GDM1 (cell line): ENCODE measurements at regions not wholly inside any gene's neighbourhood (a gene's known extent, or its start where the extent isn't known, plus 50 kb on each side); places are given as distances from the start of the nearest gene placed in this dataset.
"Not testable (repeated sequence)": the region's sequence is repeated elsewhere in the genome, so short reads cannot be mapped to it uniquely, and the experiment has no call there.

ENCODE experiments used
- DNase-seq: peaks from one replicate; lab custom pipeline; 2025; lab: John Stamatoyannopoulos, UW

DNA sequence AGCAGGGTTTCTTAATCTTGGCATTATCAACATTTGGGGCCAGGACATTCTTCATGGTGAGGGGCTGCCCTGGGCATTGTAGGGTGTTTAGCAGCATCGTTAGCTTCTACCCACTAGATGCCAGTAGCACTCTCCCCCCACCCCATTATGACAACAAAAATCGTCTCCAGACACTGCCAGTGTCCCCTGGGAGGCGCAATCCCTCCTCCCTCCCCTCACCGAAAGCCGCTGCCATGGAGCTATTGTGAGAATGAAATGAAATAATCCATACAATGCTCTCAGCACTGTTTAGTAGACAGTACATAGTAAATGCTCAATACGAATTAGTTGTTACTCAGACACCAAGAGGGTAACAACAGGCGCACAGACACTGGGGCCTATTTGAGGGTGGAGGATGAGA lies 502.9 kb downstream of the NPIPA7 start:
- DNase-seq = no peak

DNA sequence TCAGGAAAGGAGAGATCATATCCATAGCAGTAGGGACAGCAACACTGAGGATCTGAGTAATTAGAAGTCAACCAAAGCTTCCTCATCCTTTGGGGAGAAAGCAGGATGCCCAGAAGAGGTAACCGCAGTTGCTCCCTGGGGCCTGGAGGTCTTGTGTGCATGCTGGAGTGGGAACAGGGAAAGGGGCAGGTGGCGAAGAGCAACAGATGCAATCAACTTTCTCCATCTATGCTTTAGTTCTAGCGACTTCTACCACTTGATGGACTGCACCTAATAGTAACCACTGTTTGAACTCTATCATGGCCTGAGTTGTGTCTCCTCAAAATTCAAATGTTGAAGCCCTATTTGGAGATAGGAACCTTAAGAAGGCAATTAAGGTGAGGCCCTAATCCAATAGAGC lies 503.8 kb downstream of the NPIPA7 start:
- DNase-seq = no peak

DNA sequence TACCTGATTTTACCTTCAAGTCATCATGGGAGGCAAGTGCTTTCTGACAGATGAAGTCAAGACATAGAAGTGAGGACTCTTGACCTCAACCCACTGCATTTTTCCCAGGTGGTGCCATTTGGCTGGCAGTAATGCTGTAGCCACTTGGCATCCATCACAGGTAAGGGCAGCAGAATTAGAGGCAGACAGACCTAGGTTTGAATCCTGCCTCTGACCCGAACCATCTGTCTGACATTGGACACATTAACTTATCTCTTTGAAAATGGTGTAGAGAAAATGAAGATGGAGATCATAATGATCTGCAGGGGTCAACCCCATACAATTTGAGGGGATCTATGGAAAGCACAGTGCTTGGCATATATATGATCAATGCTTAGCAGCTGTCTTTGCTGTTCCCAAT lies 505.5 kb downstream of the NPIPA7 start:
- DNase-seq = no peak

DNA sequence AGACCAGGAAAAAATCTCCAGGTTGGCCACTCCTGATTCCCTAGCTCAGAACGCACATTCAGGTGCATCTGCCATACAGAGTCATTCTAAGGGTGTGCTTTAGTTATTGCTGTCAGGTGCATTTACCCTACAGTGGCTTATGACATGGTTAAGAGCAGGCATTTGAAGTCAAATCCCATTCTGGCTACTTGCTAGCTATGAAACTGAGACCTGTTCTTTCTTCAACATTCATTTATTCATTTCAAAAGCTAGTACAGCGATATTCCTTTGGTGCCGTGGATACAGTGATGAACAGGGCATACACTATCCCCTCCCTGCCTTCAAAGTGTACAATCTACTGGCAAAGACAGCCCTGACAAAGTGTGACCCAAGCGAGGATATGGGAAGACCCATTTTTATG lies 508.3 kb downstream of the NPIPA7 start:
- DNase-seq = no peak

DNA sequence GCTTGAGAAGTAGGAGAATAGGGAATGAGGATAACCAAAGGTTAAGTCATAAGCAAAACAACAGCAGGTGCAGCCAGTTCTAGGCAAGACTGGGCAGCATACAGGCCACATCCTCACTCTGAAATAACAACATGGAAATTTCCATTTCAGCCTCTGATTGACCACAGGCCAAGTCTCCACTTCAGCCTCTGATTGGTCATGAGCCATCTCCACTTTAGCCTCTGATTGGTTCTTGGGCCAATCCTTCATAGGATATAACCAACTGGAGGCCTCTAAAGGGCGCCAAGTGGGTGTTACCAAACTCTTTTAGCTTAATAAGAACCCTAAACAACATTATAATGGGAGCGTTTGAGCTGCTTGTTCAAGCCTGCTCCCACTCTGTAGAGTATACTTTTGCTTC lies 512.0 kb downstream of the NPIPA7 start:
- no peak for DNase-seq

DNA sequence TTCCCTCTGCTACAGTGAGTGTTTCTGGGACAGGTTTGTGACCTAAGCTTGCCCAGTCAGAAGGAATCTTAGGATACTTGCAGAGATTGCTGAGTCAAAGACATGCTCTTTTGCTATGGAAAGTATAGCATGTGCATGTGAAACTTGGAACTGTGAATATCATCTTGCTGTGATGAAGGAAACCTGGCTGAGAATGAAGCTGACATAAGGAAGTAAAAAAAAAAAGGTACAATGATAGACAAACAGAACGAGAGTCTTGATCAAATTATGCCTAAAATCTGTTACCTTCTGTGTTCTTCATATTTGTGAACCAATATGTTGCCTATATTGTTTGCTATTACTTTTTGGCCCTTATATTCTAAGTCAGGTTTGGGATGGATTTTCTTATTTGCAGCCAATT lies 525.7 kb downstream of the NPIPA7 start:
- DNase-seq = no peak

DNA sequence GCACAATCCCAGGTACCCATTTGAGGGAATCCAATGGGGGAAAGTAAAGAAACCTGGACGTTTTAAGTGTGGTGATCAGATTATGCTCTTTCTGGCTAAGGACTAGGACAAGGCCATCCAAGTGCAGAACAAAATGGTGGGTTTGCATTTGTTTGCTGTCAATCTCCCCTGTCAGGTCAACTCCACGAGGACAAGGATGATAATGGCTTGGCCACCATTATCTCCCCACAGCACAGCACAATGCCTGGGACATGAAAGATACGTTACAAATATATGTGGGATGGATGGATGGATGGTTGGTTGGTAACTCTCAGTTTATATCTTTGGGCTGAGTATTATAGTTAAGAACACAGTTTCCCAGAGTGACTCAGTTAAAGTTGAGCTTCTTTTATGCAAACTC lies 526.9 kb downstream of the NPIPA7 start:
- DNase-seq = no peak

DNA sequence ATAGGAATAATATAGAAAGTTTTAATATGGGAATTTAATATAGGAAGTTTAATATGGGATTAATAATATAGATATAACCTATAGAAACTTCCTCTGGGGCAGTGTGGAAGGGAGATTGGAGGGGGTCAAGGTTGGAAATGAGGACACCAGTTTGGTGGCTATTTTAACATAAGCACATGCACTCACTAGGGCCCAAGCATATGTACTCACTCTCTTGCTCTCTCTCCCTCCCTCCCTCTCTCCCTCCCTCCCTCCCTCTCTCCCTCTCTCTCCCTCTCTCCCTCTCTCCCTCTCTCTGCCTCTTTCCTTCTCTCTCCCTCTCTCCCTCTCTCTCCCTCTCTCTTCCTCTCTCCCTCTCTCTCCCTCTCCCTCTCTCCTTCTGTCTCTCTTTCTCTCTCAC lies 528.1 kb downstream of the NPIPA7 start:
- no peak for DNase-seq

DNA sequence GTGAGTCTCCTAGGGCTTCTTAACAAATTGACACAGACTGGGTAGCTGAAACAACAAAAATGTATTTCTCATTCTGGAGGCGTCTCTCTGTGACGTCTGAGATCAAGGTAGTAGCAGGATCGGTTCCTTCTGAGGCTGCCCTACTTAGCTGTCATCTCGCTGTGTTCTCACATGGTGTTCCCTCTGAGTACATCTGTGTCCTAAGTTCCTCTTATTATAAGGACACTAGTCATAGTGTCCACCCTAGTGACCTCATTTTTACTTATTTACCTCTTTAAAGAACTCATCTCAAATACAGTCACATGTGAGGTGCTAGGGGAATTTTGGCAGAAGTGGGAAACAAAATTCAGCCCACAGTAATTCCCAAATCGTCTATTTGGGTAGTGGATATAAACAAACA lies 529.1 kb downstream of the NPIPA7 start:
- DNase-seq = no peak

DNA sequence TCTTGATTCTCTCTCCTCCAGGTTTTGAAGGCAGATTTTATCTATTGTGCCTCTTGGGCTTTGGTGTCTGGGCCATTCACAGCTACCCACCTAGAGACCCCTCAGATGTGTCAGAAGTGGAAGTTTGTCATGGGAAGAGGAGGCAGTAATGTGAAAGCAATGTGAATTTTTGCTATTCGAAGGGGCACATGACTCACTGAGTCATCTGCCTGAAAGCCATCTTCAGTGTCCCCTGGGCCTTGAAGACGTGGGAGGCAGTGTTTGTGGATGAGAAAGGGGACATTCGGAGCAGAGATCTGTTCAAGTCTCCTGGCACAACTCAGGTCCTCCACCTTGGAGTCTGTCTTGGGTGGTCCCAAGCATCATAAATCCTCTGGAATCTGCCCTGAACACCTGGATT lies 530.2 kb downstream of the NPIPA7 start:
- DNase-seq = no peak

DNA sequence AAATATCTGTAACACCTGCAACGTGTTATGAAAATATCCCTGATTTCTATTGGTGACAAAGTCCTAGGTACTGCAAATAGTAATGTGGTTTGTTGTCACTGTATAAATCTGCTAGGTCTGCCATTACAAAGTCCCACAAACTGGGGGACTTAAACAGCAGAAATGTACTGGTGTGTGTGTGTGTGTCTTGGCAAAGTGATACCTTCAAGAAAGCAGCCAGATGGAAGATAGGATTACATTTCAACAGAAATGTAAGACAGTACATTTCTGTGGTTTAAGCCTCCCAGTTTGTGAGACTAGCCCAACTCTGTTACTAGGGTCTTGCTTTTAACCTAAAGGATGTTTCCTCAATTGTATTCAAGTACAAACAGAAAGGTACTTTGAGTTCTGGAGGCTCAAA lies 531.7 kb downstream of the NPIPA7 start:
- no peak for DNase-seq

DNA sequence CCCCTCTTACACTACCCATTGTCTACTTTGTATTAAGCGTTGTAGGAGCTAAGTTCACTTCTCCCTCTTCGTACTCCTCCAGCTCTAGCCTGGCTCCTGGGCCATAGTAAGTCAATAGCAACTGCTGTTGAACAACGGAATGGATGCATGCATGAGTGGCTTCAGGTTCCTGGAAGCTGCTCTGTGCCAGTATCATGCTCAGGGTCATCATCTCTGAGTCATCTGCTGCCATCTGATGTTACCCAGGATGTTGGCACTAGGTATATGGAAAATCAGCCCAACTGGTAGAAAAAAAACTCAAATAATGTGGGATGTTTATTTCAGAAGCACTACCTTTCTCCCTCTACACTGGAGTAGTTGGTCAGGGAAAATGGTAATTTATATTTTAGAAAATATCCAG lies 536.8 kb downstream of the NPIPA7 start:
- DNase-seq = no peak

DNA sequence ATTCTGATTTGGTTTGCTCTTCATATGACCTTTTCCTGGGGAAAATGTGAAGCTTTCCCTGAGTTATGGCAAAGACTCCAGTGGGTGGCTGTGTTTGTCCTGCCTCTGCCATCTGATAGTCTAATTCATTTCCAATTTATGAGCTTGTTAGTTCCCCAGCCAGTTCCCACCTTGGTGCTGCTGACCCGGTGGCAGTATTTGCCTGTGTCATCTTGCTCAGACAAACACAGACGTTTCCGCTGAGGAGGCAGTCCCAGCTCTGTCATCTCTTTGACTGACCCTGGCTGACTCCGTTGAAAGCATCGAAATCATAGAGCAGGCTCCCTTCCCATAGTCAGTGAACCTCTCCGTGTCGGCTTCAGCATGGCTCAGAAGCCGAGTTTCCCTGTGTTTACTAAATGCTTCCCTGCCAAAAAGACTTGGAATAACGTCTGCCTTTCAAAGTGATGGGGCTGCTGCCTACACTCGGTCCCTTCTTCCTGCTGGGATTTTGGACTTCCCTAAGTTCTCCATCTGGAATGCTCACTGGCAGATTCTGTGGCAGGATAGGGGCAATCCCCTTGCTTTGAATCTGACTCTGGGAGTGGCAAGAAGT lies 538.3 kb downstream of the NPIPA7 start:
- DNase-seq = no peak

DNA sequence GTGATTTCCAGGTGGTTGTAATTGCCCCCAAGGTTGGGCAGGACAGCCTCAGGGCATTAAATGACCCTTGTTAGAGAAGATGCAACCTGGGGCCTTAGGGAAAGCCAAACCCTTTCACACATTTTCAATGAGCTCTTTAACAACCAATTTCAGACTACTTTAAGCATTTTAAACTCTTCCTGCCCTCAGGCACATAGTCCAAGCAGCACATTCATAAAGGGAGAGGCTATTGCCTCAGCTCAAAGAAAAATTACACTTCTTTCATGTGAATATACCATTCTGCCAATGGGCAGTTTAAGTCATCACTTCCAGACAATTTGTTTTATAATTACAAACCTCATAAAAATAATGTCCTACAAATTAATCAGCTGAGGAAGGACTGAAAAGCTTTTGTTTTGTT lies 544.5 kb downstream of the NPIPA7 start:
- no peak for DNase-seq

DNA sequence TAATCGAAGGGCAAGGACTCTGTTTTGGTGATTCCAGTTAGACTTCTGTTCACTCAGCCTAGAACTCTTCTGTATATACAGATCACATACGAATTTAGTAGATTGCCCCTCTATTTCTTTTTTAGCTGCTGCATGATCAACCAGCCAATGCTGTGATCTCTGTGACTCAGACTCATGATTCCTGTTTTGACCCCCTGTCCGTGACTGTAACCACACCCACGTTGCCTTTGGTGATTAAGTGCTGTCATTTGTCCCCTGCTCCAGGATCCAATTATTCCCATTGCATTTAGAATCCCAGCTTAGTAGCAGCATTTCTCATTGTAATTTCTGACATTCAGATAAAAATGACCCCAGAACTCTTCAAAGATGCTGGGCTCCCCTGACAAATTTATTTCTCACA lies 545.7 kb downstream of the NPIPA7 start:
- DNase-seq = no peak

DNA sequence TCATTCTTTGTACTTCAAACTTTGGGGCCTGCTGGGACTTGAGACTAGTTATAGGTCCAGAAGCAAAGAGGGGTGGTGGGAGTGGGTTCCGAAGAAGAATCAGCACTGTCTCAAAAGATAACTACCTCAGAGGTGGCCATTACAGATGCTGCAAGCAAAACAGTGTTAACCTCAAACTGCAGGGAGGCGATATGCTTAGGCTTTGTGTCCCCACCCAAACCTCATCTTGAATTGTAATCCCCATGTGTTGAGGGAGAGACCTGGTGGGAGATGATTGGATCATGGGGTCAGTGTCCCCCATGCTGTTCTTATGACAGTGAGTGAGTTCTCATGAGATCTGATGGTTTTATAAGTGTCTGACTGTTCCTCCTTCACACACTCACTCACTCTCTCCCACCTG lies 545.3 kb downstream of the XYLT1 start:
- no peak for DNase-seq

DNA sequence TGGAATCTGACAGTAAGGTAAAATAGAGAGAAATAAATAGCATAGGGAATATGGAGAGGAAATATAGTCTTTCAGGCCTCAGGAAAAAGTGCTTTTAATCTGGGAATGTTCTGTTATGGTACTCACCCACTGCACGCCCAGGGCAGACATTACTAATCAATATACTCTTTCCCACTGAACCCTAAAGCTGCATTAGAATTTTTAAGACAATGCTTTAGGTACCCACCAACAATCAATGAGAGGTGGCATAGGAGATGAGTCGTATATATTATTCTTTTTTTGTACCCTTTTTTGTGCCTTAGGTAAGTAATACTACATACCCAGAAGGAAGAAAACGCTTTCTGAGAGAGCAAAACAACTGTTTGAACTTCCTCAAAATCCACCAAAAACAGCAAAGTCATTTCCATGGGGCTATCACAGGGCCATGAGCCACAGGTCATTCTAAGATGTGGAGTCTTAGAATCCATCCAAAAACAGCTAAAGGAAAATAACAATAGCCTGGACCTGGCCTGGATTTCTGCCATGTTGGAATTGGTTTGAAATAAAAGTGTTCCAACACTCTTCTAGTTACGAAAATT lies 542.1 kb downstream of the XYLT1 start:
- DNase-seq = peak; percentile 46

DNA sequence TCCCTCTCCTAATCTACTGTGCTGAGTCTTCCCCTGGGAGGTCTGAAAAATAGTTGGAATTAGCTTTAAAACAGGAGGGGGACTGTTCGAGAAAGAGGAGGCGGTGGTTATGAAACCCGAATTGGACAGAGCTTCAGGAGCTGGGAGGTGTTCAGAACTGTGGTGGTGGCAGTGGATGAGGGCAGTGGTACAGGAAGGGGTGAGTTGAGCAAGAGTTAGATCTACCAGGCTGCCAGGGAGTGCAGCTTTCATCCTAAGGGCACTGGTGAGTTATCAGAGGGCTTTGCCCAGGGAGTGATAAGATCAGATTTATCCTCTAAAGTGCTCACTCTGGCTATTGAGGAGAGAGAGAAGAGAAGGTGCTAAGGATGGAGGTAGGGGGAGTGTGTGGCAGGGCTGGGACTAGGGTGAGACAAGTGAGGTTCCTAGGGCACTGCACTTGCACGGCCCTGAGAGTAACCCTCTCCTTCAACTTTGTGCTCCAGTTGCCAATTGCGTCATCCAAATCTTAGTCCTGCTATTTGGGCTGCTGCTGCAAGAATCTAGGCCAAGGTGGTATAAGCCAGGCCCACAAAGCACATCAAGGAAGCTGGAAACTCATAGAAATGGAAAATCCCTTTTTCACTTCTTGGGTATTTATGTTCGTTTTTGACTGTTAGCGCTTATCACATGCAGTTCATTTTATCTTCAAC lies 540.3 kb downstream of the XYLT1 start:
- no peak for DNase-seq

DNA sequence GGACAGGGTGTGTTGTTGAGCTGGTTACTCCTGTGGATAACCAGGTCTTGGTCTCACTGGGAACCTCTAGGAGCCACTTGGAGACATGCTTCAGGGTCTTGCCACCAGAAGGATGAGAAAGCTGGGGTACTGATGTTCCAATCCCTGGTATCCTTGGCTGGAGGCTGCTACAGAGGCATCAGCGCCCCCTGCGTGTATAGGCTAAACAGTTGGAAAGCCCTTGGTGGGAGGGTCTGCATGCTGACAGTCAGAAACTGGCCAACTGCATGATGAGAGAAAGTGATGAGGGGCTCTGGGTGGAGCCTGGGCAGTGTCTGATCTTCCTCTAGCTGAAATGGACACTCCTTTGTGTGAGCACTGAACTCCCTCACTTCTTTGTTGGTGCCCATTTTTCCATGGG lies 536.9 kb downstream of the XYLT1 start:
- no peak for DNase-seq

DNA sequence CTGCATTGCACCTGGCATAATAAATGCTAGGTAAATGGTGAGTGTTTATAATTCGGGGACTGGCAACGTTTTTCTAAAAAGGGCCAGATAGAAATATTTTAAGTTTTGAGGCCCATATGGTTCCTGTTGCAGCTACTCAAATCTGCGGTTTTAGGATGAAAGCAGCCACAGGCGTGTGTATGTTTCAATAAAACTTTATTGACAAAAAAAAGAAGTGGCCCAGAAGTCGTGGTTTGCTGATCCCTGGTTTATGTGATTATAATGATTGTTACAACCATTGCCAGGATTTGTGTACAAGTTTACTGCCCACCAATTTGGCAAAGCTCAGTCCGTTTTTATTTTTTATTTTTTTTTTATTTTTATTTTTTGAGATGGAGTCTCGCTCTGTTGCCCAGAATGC lies 536.1 kb downstream of the XYLT1 start:
- no peak for DNase-seq

DNA sequence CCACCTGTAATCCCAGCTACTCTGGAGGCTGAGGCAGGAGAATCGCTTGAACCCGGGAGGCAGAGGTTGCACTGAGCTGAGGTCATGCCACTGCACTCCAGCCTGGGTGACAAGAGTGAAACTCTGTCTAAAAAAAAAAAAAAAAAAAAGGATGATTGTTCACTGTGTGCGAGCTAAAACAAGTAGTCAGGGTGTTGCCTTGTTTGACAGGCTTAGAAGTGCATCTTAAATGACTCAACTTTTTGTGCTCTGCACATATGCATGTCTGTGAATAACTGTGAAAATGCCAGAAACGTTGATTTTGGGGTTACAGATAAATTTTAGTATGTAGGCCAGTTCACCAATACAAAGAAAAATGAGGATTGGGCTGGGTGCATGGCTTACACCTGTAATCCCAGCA lies 534.9 kb downstream of the XYLT1 start:
- DNase-seq = not testable (repeated sequence)

DNA sequence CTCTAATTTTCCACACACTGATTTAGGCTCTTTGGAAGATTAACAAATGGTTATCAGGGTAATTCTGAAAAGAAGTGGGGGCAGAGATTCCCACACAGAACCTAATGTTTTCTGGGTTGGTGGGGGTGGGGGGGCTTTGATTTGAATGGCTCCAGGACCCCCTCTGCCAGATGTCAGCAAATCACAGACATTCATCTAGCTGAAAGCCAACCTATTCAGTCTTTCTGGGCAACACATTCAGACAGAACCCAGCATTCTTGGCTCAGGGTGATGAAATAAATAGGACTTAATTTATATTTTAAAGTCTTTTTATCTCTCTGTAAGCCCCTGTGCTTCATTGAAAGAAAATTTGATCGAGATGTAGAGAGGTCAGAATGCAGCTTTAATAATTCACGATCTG lies 533.2 kb downstream of the XYLT1 start:
- DNase-seq = no peak

DNA sequence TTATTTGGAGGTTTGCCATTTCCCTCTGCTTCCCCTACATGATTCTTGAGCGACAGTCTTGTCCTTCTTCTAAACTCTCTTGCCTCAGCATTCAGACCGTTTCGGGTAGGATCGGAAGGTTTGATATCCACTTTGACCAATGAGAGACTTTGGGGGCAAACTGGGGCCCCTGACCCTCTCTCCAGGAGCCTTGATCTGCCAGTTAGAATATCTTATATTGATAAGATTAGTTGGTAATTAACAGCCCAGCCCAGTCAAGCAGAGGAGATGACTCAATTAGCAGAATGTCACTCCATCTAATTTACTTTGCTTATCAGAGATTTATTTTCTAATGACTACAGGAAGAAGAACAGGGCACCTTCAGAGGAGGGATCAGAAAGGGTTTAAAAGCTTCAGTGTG lies 532.8 kb downstream of the XYLT1 start:
- DNase-seq = no peak

DNA sequence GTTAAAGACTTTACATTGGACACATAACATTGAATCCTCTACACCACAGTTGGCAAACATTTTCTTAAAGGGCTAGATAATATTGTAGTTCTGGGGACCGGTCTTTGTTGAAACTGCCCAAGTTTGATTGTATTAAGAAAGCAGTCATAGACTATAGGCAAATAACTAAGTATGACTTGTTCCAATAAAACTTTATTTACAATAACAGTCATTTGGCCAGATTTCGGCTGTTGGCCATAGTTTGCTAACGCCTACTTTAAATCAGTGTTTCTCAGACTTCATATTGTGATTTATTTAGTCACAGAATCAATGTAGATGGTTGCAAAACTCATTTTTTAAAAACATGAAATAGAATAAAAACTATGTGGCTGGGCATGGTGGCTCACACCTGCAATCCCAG lies 531.8 kb downstream of the XYLT1 start:
- no peak for DNase-seq
